ENCODE measurements at regions not wholly inside any gene's neighbourhood (a gene's known extent, or its start where the extent isn't known, plus 50 kb on each side); places are given as distances from the start of the nearest gene placed in this dataset.

GRCh38 chr15:92705764-92706163 lies 50.2 kb upstream of the FAM174B start:
- intact Hi-C loops (cut with micrococcal nuclease), result no loop called here
- Mint-ChIP-seq H3K4me1 (no peaks in the 10 kb centered on the region), H3K27ac (no peak overlapping the region), H3K4me3 (no peak overlapping the region), H3K27me3 (peaks cover 9% of the 10 kb centered on the region), H3K36me3 (ENCODE audit: low read depth) (no peaks in the 10 kb centered on the region), H3K9me3 (no peaks in the 10 kb centered on the region)
- no peak for TF ChIP-seq CTCF (IDR thresholded peaks at IDR 0.05)
- CTCF ChIA-PET, result interaction anchor here (1.1 kb wide), 1 partner anchor 12 kb away, joined by 3 read pairs; no protein-coding TSS in a partner anchor
- ATAC-seq (ENCODE audit: low read depth) (no peak), DNase-seq (no peak)
- POLR2A ChIA-PET, result no interaction called here

- peaks cover 9% of the 10 kb centered on the region for H3K27me3 Mint-ChIP-seq
- ATAC-seq (ENCODE audit: low read depth) (no peak), DNase-seq (no peak)
- no peak overlapping the region for H3K27ac Mint-ChIP-seq
- ChIA-PET CTCF (no interaction called here), POLR2A (no interaction called here)
- no peaks in the 10 kb centered on the region for H3K36me3 Mint-ChIP-seq (ENCODE audit: low read depth)
- no peaks in the 10 kb centered on the region for H3K9me3 Mint-ChIP-seq
- intact Hi-C loops (cut with micrococcal nuclease), result no loop called here
- TF ChIP-seq CTCF (IDR thresholded peaks at IDR 0.05), result no peak
- H3K4me1 Mint-ChIP-seq, result no peaks in the 10 kb centered on the region
- H3K4me3 Mint-ChIP-seq, result no peak overlapping the region
Measured at GRCh38 chr15:92706201-92706600, 50.6 kb upstream of the FAM174B start.

- ATAC-seq (ENCODE audit: low read depth) (no peak), DNase-seq (no peak)
- no peak overlapping the region for H3K27ac Mint-ChIP-seq
- H3K4me3 Mint-ChIP-seq, result no peak overlapping the region
- ChIA-PET CTCF (no interaction called here), POLR2A (no interaction called here)
- H3K27me3 Mint-ChIP-seq, result peaks cover 9% of the 10 kb centered on the region
- no peaks in the 10 kb centered on the region for H3K36me3 Mint-ChIP-seq (ENCODE audit: low read depth)
- no peaks in the 10 kb centered on the region for H3K9me3 Mint-ChIP-seq
- H3K4me1 Mint-ChIP-seq, result no peaks in the 10 kb centered on the region
- intact Hi-C loops (cut with micrococcal nuclease), result no loop called here
- TF ChIP-seq CTCF (IDR thresholded peaks at IDR 0.05), result no peak
Measured at GRCh38 chr15:92707880-92708551, 52.4 kb upstream of the FAM174B start.

- intact Hi-C loops (cut with micrococcal nuclease), result no loop called here
- H3K27ac Mint-ChIP-seq, result no peak overlapping the region
- no peaks in the 10 kb centered on the region for H3K36me3 Mint-ChIP-seq (ENCODE audit: low read depth)
- H3K4me1 Mint-ChIP-seq, result no peaks in the 10 kb centered on the region
- CTCF ChIA-PET, result no interaction called here
- no peaks in the 10 kb centered on the region for H3K9me3 Mint-ChIP-seq
- H3K27me3 Mint-ChIP-seq, result peaks cover 13% of the 10 kb centered on the region
- DNase-seq, result no peak
- no peak for TF ChIP-seq CTCF (IDR thresholded peaks at IDR 0.05)
- no peak for ATAC-seq (ENCODE audit: low read depth)
- POLR2A ChIA-PET, result no interaction called here
- H3K4me3 Mint-ChIP-seq, result no peak overlapping the region
Measured at GRCh38 chr15:92708635-92709034, 53.1 kb upstream of the FAM174B start.

- H3K4me3 Mint-ChIP-seq, result no peak overlapping the region
- DNase-seq, result no peak
- TF ChIP-seq CTCF (IDR thresholded peaks at IDR 0.05), result no peak
- no peak overlapping the region for H3K27ac Mint-ChIP-seq
- intact Hi-C loops (cut with micrococcal nuclease), result no loop called here
- no peaks in the 10 kb centered on the region for H3K9me3 Mint-ChIP-seq
- ChIA-PET CTCF (no interaction called here), POLR2A (no interaction called here)
- H3K27me3 Mint-ChIP-seq, result peaks cover 16% of the 10 kb centered on the region
- no peaks in the 10 kb centered on the region for H3K36me3 Mint-ChIP-seq (ENCODE audit: low read depth)
- no peak for ATAC-seq (ENCODE audit: low read depth)
- peaks cover 3% of the 10 kb centered on the region for H3K4me1 Mint-ChIP-seq
Measured at GRCh38 chr15:92709110-92709790, 53.7 kb upstream of the FAM174B start.
